ENCODE measurements at regions not wholly inside any gene's neighbourhood (a gene's known extent, or its start where the extent isn't known, plus 50 kb on each side); places are given as distances from the start of the nearest gene placed in this dataset.

GRCh38 chr13:106393776-106394175 is 141.7 kb downstream of the EFNB2 start:
- no peak for TF ChIP-seq CTCF (IDR thresholded peaks at IDR 0.05)

GRCh38 chr13:106391681-106392080 is 143.8 kb downstream of the EFNB2 start:
- no peaks in the 10 kb centered on the region for H3K36me3 ChIP-seq
- TF ChIP-seq CTCF (IDR thresholded peaks at IDR 0.05): no peak
- no peak overlapping the region for H3K4me3 ChIP-seq
- no peak for DNase-seq (ENCODE audit: low spot score)
- no peak overlapping the region for H3K27ac ChIP-seq
- H3K9me3 ChIP-seq: no peaks in the 10 kb centered on the region
- no peaks in the 10 kb centered on the region for H3K4me1 ChIP-seq
- no peaks in the 10 kb centered on the region for H3K27me3 ChIP-seq

More at GRCh38 chr13:106393776-106394175, 141.7 kb downstream of the EFNB2 start:
- H3K4me3 ChIP-seq: no peak overlapping the region
- H3K27me3 ChIP-seq: no peaks in the 10 kb centered on the region
- H3K36me3 ChIP-seq: no peaks in the 10 kb centered on the region
- DNase-seq (ENCODE audit: low spot score): no peak
- H3K4me1 ChIP-seq: no peaks in the 10 kb centered on the region
- no peaks in the 10 kb centered on the region for H3K9me3 ChIP-seq
- no peak overlapping the region for H3K27ac ChIP-seq

GRCh38 chr13:106391271-106391670 is 144.2 kb downstream of the EFNB2 start:
- Histone ChIP-seq H3K27ac (no peak overlapping the region), H3K27me3 (no peaks in the 10 kb centered on the region), H3K36me3 (no peaks in the 10 kb centered on the region), H3K4me1 (no peaks in the 10 kb centered on the region), H3K4me3 (no peak overlapping the region), H3K9me3 (no peaks in the 10 kb centered on the region)
- TF ChIP-seq CTCF (IDR thresholded peaks at IDR 0.05): no peak
- no peak for DNase-seq (ENCODE audit: low spot score)

- no peak for DNase-seq (ENCODE audit: low spot score)
- Histone ChIP-seq H3K4me3 (no peak overlapping the region), H3K27me3 (no peaks in the 10 kb centered on the region), H3K36me3 (no peaks in the 10 kb centered on the region), H3K27ac (no peak overlapping the region), H3K9me3 (no peaks in the 10 kb centered on the region), H3K4me1 (no peaks in the 10 kb centered on the region)
- TF ChIP-seq CTCF (IDR thresholded peaks at IDR 0.05): no peak
Observed at GRCh38 chr13:106390367-106390766, 145.1 kb downstream of the EFNB2 start.

- H3K36me3 ChIP-seq: no peaks in the 10 kb centered on the region
- no peak overlapping the region for H3K4me3 ChIP-seq
- no peak overlapping the region for H3K27ac ChIP-seq
- no peak for TF ChIP-seq CTCF (IDR thresholded peaks at IDR 0.05)
- no peak for DNase-seq (ENCODE audit: low spot score)
- no peaks in the 10 kb centered on the region for H3K27me3 ChIP-seq
- no peaks in the 10 kb centered on the region for H3K4me1 ChIP-seq
- no peaks in the 10 kb centered on the region for H3K9me3 ChIP-seq
Observed at GRCh38 chr13:106385654-106386053, 149.8 kb downstream of the EFNB2 start.

GRCh38 chr13:106384516-106384915 is 150.9 kb downstream of the EFNB2 start:
- no peak for DNase-seq (ENCODE audit: low spot score)
- no peak for TF ChIP-seq CTCF (IDR thresholded peaks at IDR 0.05)

More at GRCh38 chr13:106384516-106384915, 150.9 kb downstream of the EFNB2 start:
- Histone ChIP-seq H3K4me3 (no peak overlapping the region), H3K36me3 (no peaks in the 10 kb centered on the region), H3K4me1 (no peaks in the 10 kb centered on the region), H3K27me3 (no peaks in the 10 kb centered on the region), H3K9me3 (no peaks in the 10 kb centered on the region), H3K27ac (no peak overlapping the region)

All from right atrium auricular region (tissue), 2 donors.